Activated CD4-positive, alpha-beta T cell treated with anti-CD3 and anti-CD28 coated beads, Interleukin-2, amount 50 U/mL, for 1 hour (primary cell): ENCODE measurements at regions not wholly inside any gene's neighbourhood (a gene's known extent, or its start where the extent isn't known, plus 50 kb on each side); places are given as distances from the start of the nearest gene placed in this dataset.
"Not testable (repeated sequence)": the region's sequence is repeated elsewhere in the genome, so short reads cannot be mapped to it uniquely, and the experiment has no call there.

ENCODE experiments used
- DNase-seq: peaks from one replicate; pipeline ENCODE4 v3.0.0-alpha.2; 2020

GRCh38 chr7:9725940-9726663, 1247.6 kb upstream of the PHF14 start:
- not testable (repeated sequence) for DNase-seq

GRCh38 chr7:9726811-9727210, 1246.9 kb upstream of the PHF14 start:
- not testable (repeated sequence) for DNase-seq

GRCh38 chr7:9727467-9727869, 1246.2 kb upstream of the PHF14 start:
- DNase-seq = not testable (repeated sequence)

GRCh38 chr7:9728014-9728657, 1245.5 kb upstream of the PHF14 start:
- DNase-seq = not testable (repeated sequence)

- no peak for DNase-seq
Observed at GRCh38 chr7:9752033-9752432, 1221.6 kb upstream of the PHF14 start.

- DNase-seq = no peak
Observed at GRCh38 chr7:9761224-9761623, 1212.4 kb upstream of the PHF14 start.

GRCh38 chr7:9776900-9777299, 1196.8 kb upstream of the PHF14 start:
- DNase-seq = no peak

GRCh38 chr7:9778367-9778766, 1195.3 kb upstream of the PHF14 start:
- DNase-seq = no peak

GRCh38 chr7:9781710-9782109, 1192.0 kb upstream of the PHF14 start:
- no peak for DNase-seq

GRCh38 chr7:9782275-9782674, 1191.4 kb upstream of the PHF14 start:
- no peak for DNase-seq

GRCh38 chr7:9785211-9785610, 1188.5 kb upstream of the PHF14 start:
- no peak for DNase-seq

- no peak for DNase-seq
Observed at GRCh38 chr7:9796241-9796640, 1177.4 kb upstream of the PHF14 start.

- DNase-seq = no peak
Observed at GRCh38 chr7:9822458-9823290, 1151.0 kb upstream of the PHF14 start.

- no peak for DNase-seq
Observed at GRCh38 chr7:9835199-9835598, 1138.5 kb upstream of the PHF14 start.

GRCh38 chr7:9836671-9837070, 1137.0 kb upstream of the PHF14 start:
- DNase-seq = no peak

- DNase-seq = no peak
Observed at GRCh38 chr7:9842301-9842700, 1131.4 kb upstream of the PHF14 start.

GRCh38 chr7:9846902-9847301, 1126.8 kb upstream of the PHF14 start:
- no peak for DNase-seq

- no peak for DNase-seq
Observed at GRCh38 chr7:9854605-9855004, 1119.1 kb upstream of the PHF14 start.

GRCh38 chr7:9856668-9857067, 1117.0 kb upstream of the PHF14 start:
- DNase-seq = no peak

- DNase-seq = no peak
Observed at GRCh38 chr7:9863545-9863944, 1110.1 kb upstream of the PHF14 start.

GRCh38 chr7:9869151-9869550, 1104.5 kb upstream of the PHF14 start:
- no peak for DNase-seq

- DNase-seq = no peak
Observed at GRCh38 chr7:9869566-9869965, 1104.1 kb upstream of the PHF14 start.

- DNase-seq = no peak
Observed at GRCh38 chr7:9870674-9871073, 1103.0 kb upstream of the PHF14 start.

- DNase-seq = no peak
Observed at GRCh38 chr7:9874182-9874581, 1099.5 kb upstream of the PHF14 start.
